ENCODE measurements at regions not wholly inside any gene's neighbourhood (a gene's known extent, or its start where the extent isn't known, plus 50 kb on each side); places are given as distances from the start of the nearest gene placed in this dataset.
"Not testable (repeated sequence)": the region's sequence is repeated elsewhere in the genome, so short reads cannot be mapped to it uniquely, and the experiment has no call there.

- POLR2A ChIA-PET = no interaction called here
- no peak for DNase-seq (ENCODE audit: extremely low spot score)
- TF ChIP-seq, protein P1, sequence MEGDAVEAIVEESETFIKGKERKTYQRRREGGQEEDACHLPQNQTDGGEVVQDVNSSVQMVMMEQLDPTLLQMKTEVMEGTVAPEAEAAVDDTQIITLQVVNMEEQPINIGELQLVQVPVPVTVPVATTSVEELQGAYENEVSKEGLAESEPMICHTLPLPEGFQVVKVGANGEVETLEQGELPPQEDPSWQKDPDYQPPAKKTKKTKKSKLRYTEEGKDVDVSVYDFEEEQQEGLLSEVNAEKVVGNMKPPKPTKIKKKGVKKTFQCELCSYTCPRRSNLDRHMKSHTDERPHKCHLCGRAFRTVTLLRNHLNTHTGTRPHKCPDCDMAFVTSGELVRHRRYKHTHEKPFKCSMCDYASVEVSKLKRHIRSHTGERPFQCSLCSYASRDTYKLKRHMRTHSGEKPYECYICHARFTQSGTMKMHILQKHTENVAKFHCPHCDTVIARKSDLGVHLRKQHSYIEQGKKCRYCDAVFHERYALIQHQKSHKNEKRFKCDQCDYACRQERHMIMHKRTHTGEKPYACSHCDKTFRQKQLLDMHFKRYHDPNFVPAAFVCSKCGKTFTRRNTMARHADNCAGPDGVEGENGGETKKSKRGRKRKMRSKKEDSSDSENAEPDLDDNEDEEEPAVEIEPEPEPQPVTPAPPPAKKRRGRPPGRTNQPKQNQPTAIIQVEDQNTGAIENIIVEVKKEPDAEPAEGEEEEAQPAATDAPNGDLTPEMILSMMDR (IDR thresholded peaks at IDR 0.05; ENCODE audit: control extremely low read depth, extremely low read depth, low read depth, missing control alignments) = no peak
- CTCF ChIA-PET = no interaction called here
Measured at GRCh38 chrX:88940904-88941303, 193.9 kb downstream of the CPXCR1 start.

- no peak for DNase-seq (ENCODE audit: extremely low spot score)
- ChIA-PET CTCF (no interaction called here), POLR2A (no interaction called here)
- TF ChIP-seq, protein P1 (IDR thresholded peaks at IDR 0.05; ENCODE audit: control extremely low read depth, extremely low read depth, low read depth, missing control alignments) = no peak
Measured at GRCh38 chrX:88944661-88945060, 197.6 kb downstream of the CPXCR1 start.

GRCh38 chrX:88956059-88956458, 209.0 kb downstream of the CPXCR1 start:
- DNase-seq (ENCODE audit: extremely low spot score); CTCF ChIA-PET; POLR2A ChIA-PET: not testable (repeated sequence)

- TF ChIP-seq, protein P1 (IDR thresholded peaks at IDR 0.05; ENCODE audit: control extremely low read depth, extremely low read depth, low read depth, missing control alignments) = no peak
- DNase-seq (ENCODE audit: extremely low spot score) = no peak
- CTCF ChIA-PET = no interaction called here
- POLR2A ChIA-PET = no interaction called here
Measured at GRCh38 chrX:88977835-88978234, 230.8 kb downstream of the CPXCR1 start.

- CTCF ChIA-PET = no interaction called here
Measured at GRCh38 chrX:88982183-88982582, 235.2 kb downstream of the CPXCR1 start.

DNA sequence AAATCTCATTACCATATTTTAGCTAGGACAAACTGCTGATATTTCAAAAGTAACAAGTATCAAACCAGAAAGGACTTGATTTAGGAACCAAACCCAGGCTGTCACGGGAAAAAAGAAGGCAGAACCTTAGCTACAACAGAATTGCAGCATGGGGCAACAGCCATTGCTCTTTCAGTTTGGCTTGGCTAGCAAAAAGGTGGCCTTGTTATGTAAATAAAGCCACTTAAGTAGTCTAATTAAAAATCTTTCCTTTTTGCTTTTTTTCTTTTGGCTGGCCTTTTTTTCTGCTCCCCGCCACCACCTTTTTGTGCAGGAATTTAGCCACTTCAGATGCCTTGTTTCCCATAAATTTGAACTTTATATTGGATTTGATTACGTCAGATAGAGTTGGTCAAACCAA, 235.9 kb downstream of the CPXCR1 start:
- ChIA-PET POLR2A (no interaction called here), CTCF (no interaction called here)
- TF ChIP-seq, protein P1 (IDR thresholded peaks at IDR 0.05; ENCODE audit: control extremely low read depth, extremely low read depth, low read depth, missing control alignments) = no peak
- DNase-seq (ENCODE audit: extremely low spot score) = no peak

More at GRCh38 chrX:88982183-88982582, 235.2 kb downstream of the CPXCR1 start:
- POLR2A ChIA-PET = no interaction called here
- DNase-seq (ENCODE audit: extremely low spot score) = no peak
- TF ChIP-seq, protein P1 (IDR thresholded peaks at IDR 0.05; ENCODE audit: control extremely low read depth, extremely low read depth, low read depth, missing control alignments) = no peak

DNA sequence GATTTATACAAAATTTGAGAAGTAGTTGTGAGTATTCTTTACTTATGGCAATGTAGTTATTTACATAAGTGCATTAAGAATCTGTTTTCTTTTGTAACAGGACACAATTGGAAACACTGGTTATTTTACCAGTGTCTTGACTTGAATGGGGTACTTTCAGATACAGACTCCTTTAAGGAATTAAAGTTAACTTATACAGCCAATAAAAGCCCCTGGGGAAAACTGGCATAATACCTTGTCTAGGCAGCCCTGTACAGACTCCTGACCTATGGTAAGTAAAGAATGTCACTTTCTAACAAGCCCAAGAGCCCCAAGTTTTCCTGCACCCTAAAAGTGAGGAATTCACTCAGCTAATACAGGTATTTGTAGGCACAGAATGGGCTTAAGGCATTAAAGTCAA, 241.8 kb downstream of the CPXCR1 start:
- TF ChIP-seq, protein P1 (IDR thresholded peaks at IDR 0.05; ENCODE audit: control extremely low read depth, extremely low read depth, low read depth, missing control alignments) = no peak

More for the DNA sequence above, 241.8 kb downstream of the CPXCR1 start:
- CTCF ChIA-PET = no interaction called here
- POLR2A ChIA-PET = no interaction called here
- no peak for DNase-seq (ENCODE audit: extremely low spot score)
